ENCODE measurements at regions not wholly inside any gene's neighbourhood (a gene's known extent, or its start where the extent isn't known, plus 50 kb on each side); places are given as distances from the start of the nearest gene placed in this dataset.

DNA sequence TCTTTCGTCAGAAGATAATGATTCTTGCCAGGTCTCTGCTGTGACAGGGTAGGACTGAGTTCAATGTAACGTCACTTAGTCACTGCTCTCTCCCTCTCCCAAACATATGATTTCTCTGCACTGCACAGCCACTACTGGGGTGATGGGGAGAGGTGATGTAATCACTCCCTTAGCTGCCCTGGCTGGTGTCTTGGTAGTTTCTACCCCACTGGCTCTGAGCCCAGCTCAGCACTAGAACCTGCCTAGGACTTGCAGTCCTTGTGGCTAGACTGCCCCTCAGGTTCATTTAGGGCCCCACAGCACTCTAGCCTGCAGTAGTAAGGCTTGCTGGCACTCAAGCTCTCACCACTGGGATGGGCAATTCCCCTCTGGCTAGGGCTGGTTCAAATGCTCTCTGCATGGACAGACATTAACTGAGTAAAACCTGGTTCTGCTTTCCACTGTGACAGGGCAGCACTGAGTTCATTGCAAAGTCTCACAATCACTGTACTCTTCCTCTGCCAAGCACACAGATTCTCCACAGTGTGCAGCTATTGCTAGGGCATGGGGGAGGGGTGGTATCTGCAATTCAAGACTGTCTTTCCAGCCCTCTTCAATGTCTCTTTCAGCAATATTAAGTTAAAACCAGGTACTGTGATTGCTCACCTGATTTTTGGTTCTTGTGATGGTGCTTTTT is 571.4 kb upstream of the FAT3 start:
- Histone ChIP-seq H3K9me3 (replicated peaks; ENCODE audit: insufficient read depth, low read length) (no peaks in the 10 kb centered on the region), H2AFZ (ENCODE audit: low read length) (no peak overlapping the region), H3K27ac (ENCODE audit: low read length) (no peak overlapping the region), H3K9ac (ENCODE audit: low read length) (no peak overlapping the region), H3F3A (ENCODE audit: insufficient read depth, low read length) (no peaks in the 10 kb centered on the region), H3K4me3 (ENCODE audit: low read length) (no peak overlapping the region), H4K20me1 (ENCODE audit: insufficient read depth, low read length) (no peaks in the 10 kb centered on the region), H3K27me3 (replicated peaks; ENCODE audit: insufficient read depth, low read length) (no peaks in the 10 kb centered on the region), H3K4me1 (ENCODE audit: low read length) (no peaks in the 10 kb centered on the region), H3K79me2 (ENCODE audit: low read length) (no peaks in the 10 kb centered on the region), H3K9me2 (replicated peaks; ENCODE audit: insufficient read depth, low read length) (no peaks in the 10 kb centered on the region), H3K4me2 (ENCODE audit: low read depth, low read length) (no peak overlapping the region), H3K36me3 (replicated peaks; ENCODE audit: insufficient read depth, low read length) (no peaks in the 10 kb centered on the region)
- no peak for DNase-seq
- TF ChIP-seq EZH2 (optimal IDR thresholded peaks at IDR 0.05; ENCODE audit: low read depth, low read length) = no peak
- TF ChIP-seq, protein P1, sequence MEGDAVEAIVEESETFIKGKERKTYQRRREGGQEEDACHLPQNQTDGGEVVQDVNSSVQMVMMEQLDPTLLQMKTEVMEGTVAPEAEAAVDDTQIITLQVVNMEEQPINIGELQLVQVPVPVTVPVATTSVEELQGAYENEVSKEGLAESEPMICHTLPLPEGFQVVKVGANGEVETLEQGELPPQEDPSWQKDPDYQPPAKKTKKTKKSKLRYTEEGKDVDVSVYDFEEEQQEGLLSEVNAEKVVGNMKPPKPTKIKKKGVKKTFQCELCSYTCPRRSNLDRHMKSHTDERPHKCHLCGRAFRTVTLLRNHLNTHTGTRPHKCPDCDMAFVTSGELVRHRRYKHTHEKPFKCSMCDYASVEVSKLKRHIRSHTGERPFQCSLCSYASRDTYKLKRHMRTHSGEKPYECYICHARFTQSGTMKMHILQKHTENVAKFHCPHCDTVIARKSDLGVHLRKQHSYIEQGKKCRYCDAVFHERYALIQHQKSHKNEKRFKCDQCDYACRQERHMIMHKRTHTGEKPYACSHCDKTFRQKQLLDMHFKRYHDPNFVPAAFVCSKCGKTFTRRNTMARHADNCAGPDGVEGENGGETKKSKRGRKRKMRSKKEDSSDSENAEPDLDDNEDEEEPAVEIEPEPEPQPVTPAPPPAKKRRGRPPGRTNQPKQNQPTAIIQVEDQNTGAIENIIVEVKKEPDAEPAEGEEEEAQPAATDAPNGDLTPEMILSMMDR (IDR thresholded peaks at IDR 0.05; ENCODE audit: low read length) = no peak
- no peak for TF ChIP-seq EZH2phosphoT487 (IDR thresholded peaks at IDR 0.05; ENCODE audit: low read length)

DNA sequence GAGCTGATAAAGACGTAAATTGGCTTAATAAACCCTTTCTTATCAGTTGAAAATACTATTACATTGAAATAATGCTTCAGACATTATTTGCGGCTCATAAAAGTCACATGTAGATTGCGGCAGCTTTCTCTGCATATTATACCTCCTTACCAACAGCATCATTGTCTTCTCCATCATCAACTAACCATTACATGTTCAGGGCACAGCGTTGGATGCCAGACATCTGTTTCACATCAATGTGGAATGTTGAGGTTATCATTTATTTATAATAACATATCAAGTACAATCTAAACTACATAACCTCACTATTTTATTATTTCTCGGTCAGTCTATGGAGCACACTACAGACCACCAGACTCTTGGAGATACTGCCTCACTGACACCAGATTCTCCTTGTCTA is 573.8 kb upstream of the FAT3 start:
- Histone ChIP-seq H3K4me3 (ENCODE audit: low read length) (no peak overlapping the region), H3K9ac (ENCODE audit: low read length) (no peak overlapping the region), H4K20me1 (ENCODE audit: insufficient read depth, low read length) (no peaks in the 10 kb centered on the region), H3F3A (ENCODE audit: insufficient read depth, low read length) (no peaks in the 10 kb centered on the region), H3K79me2 (ENCODE audit: low read length) (no peaks in the 10 kb centered on the region), H3K4me2 (ENCODE audit: low read depth, low read length) (no peak overlapping the region), H3K4me1 (ENCODE audit: low read length) (no peaks in the 10 kb centered on the region), H3K36me3 (replicated peaks; ENCODE audit: insufficient read depth, low read length) (no peaks in the 10 kb centered on the region), H3K27me3 (replicated peaks; ENCODE audit: insufficient read depth, low read length) (no peaks in the 10 kb centered on the region), H3K9me2 (replicated peaks; ENCODE audit: insufficient read depth, low read length) (no peaks in the 10 kb centered on the region), H3K9me3 (replicated peaks; ENCODE audit: insufficient read depth, low read length) (no peaks in the 10 kb centered on the region), H3K27ac (ENCODE audit: low read length) (no peak overlapping the region), H2AFZ (ENCODE audit: low read length) (no peak overlapping the region)
- TF ChIP-seq EZH2phosphoT487 (IDR thresholded peaks at IDR 0.05; ENCODE audit: low read length) (no peak), EZH2 (optimal IDR thresholded peaks at IDR 0.05; ENCODE audit: low read depth, low read length) (no peak)
- TF ChIP-seq, protein P1 (IDR thresholded peaks at IDR 0.05; ENCODE audit: low read length) = no peak
- no peak for DNase-seq

DNA sequence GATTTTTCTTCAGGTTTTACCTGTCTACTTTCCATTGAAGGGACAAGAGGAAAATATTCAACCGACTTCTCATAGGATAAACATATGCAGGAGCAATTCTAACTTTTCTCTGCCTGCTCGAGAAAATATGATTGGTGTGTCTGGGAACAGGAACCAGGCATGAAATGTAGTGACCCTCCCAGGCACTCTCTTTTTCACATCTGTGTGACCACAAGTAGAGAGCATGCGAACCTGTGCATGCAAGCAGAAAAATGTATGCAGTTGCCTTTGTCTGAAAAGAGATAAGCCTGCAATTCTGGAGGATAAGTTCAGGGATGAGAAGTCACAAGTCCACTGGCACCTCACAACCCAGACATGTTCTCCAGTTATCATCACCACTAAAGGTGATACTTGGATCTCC is 583.5 kb upstream of the FAT3 start:
- Histone ChIP-seq H3K4me2 (ENCODE audit: low read depth, low read length) (no peak overlapping the region), H3K36me3 (replicated peaks; ENCODE audit: insufficient read depth, low read length) (no peaks in the 10 kb centered on the region), H3K79me2 (ENCODE audit: low read length) (no peaks in the 10 kb centered on the region), H3K9me3 (replicated peaks; ENCODE audit: insufficient read depth, low read length) (no peaks in the 10 kb centered on the region), H3K4me3 (ENCODE audit: low read length) (no peak overlapping the region), H3K27me3 (replicated peaks; ENCODE audit: insufficient read depth, low read length) (no peaks in the 10 kb centered on the region), H3F3A (ENCODE audit: insufficient read depth, low read length) (peaks cover 5% of the 10 kb centered on the region; the same call in 1 of the 2 replicates), H3K9me2 (replicated peaks; ENCODE audit: insufficient read depth, low read length) (no peaks in the 10 kb centered on the region), H3K9ac (ENCODE audit: low read length) (no peak overlapping the region), H2AFZ (ENCODE audit: low read length) (no peak overlapping the region), H3K27ac (ENCODE audit: low read length) (no peak overlapping the region), H3K4me1 (ENCODE audit: low read length) (peaks cover 11% of the 10 kb centered on the region), H4K20me1 (ENCODE audit: insufficient read depth, low read length) (no peaks in the 10 kb centered on the region)
- DNase-seq = no peak
- TF ChIP-seq, protein P1 (IDR thresholded peaks at IDR 0.05; ENCODE audit: low read length) = no peak
- TF ChIP-seq EZH2 (optimal IDR thresholded peaks at IDR 0.05; ENCODE audit: low read depth, low read length) = no peak
- TF ChIP-seq EZH2phosphoT487 (IDR thresholded peaks at IDR 0.05; ENCODE audit: low read length) = no peak
